ENCODE measurements at regions not wholly inside any gene's neighbourhood (a gene's known extent, or its start where the extent isn't known, plus 50 kb on each side); places are given as distances from the start of the nearest gene placed in this dataset.

GRCh38 chr13:76756451-76756850 is 129.8 kb downstream of the KCTD12 start:
- H4K20me1 ChIP-seq (ENCODE audit: insufficient read depth, low read length): no peaks in the 10 kb centered on the region
- H3K9me3 ChIP-seq (ENCODE audit: insufficient read depth, low read length): no peaks in the 10 kb centered on the region
- H3K4me2 ChIP-seq (ENCODE audit: low read length): no peak overlapping the region
- no peak overlapping the region for H3K4me3 ChIP-seq (ENCODE audit: low read length)
- no peak overlapping the region for H3K9ac ChIP-seq (ENCODE audit: low read length)
- H2AFZ ChIP-seq (ENCODE audit: low read depth, low read length): no peak overlapping the region
- no peaks in the 10 kb centered on the region for H3K79me2 ChIP-seq (ENCODE audit: low read length)
- H3K4me1 ChIP-seq (ENCODE audit: low read length): no peaks in the 10 kb centered on the region
- peaks cover 3% of the 10 kb centered on the region; the same call in 1 of the 2 replicates for H3K27me3 ChIP-seq (ENCODE audit: low read depth, low read length)
- no peak for TF ChIP-seq EZH2phosphoT487 (IDR thresholded peaks at IDR 0.05; ENCODE audit: low read depth)
- no peak for TF ChIP-seq CTCF (IDR thresholded peaks at IDR 0.05; ENCODE audit: low read depth, low read length)
- no peaks in the 10 kb centered on the region for H3K36me3 ChIP-seq (replicated peaks; ENCODE audit: low read depth, low read length)
- no peak overlapping the region for H3K27ac ChIP-seq (ENCODE audit: low read length)

GRCh38 chr13:76754414-76754813 is 131.8 kb downstream of the KCTD12 start:
- H3K27me3 ChIP-seq (ENCODE audit: low read depth, low read length): peaks cover 3% of the 10 kb centered on the region; the same call in 1 of the 2 replicates
- H4K20me1 ChIP-seq (ENCODE audit: insufficient read depth, low read length): no peaks in the 10 kb centered on the region
- H3K4me1 ChIP-seq (ENCODE audit: low read length): no peaks in the 10 kb centered on the region
- no peaks in the 10 kb centered on the region for H3K79me2 ChIP-seq (ENCODE audit: low read length)
- H3K9me3 ChIP-seq (ENCODE audit: insufficient read depth, low read length): no peaks in the 10 kb centered on the region
- H3K27ac ChIP-seq (ENCODE audit: low read length): no peak overlapping the region
- no peak overlapping the region for H3K4me3 ChIP-seq (ENCODE audit: low read length)
- H3K4me2 ChIP-seq (ENCODE audit: low read length): no peak overlapping the region
- H3K9ac ChIP-seq (ENCODE audit: low read length): no peak overlapping the region
- no peaks in the 10 kb centered on the region for H3K36me3 ChIP-seq (replicated peaks; ENCODE audit: low read depth, low read length)
- H2AFZ ChIP-seq (ENCODE audit: low read depth, low read length): no peak overlapping the region
- TF ChIP-seq EZH2phosphoT487 (IDR thresholded peaks at IDR 0.05; ENCODE audit: low read depth) (no peak), CTCF (IDR thresholded peaks at IDR 0.05; ENCODE audit: low read depth, low read length) (no peak)

GRCh38 chr13:76751278-76751677 is 134.9 kb downstream of the KCTD12 start:
- H3K9me3 ChIP-seq (ENCODE audit: insufficient read depth, low read length): no peaks in the 10 kb centered on the region
- no peak for TF ChIP-seq EZH2phosphoT487 (IDR thresholded peaks at IDR 0.05; ENCODE audit: low read depth)
- no peak overlapping the region for H2AFZ ChIP-seq (ENCODE audit: low read depth, low read length)

GRCh38 chr13:76750126-76750525 is 136.1 kb downstream of the KCTD12 start:
- no peaks in the 10 kb centered on the region for H3K79me2 ChIP-seq (ENCODE audit: low read length)
- no peak overlapping the region for H3K9ac ChIP-seq (ENCODE audit: low read length)
- TF ChIP-seq CTCF (IDR thresholded peaks at IDR 0.05; ENCODE audit: low read depth, low read length) (no peak), EZH2phosphoT487 (IDR thresholded peaks at IDR 0.05; ENCODE audit: low read depth) (no peak)
- H3K9me3 ChIP-seq (ENCODE audit: insufficient read depth, low read length): no peaks in the 10 kb centered on the region
- no peak overlapping the region for H3K27ac ChIP-seq (ENCODE audit: low read length)
- peaks cover 23% of the 10 kb centered on the region for H3K27me3 ChIP-seq (ENCODE audit: low read depth, low read length)
- H3K4me1 ChIP-seq (ENCODE audit: low read length): peaks cover 11% of the 10 kb centered on the region
- H3K36me3 ChIP-seq (replicated peaks; ENCODE audit: low read depth, low read length): no peaks in the 10 kb centered on the region
- no peak overlapping the region for H3K4me3 ChIP-seq (ENCODE audit: low read length)
- no peak overlapping the region for H2AFZ ChIP-seq (ENCODE audit: low read depth, low read length)
- H4K20me1 ChIP-seq (ENCODE audit: insufficient read depth, low read length): 0 out of 2 replicates have a peak, but pooled peaks cover 3% of the 10 kb centered on the region
- H3K4me2 ChIP-seq (ENCODE audit: low read length): no peak overlapping the region

More at GRCh38 chr13:76751278-76751677, 134.9 kb downstream of the KCTD12 start:
- peaks cover 26% of the 10 kb centered on the region for H3K27me3 ChIP-seq (ENCODE audit: low read depth, low read length)
- no peaks in the 10 kb centered on the region for H4K20me1 ChIP-seq (ENCODE audit: insufficient read depth, low read length)
- no peak overlapping the region for H3K4me3 ChIP-seq (ENCODE audit: low read length)
- H3K36me3 ChIP-seq (replicated peaks; ENCODE audit: low read depth, low read length): no peaks in the 10 kb centered on the region
- H3K27ac ChIP-seq (ENCODE audit: low read length): no peak overlapping the region
- no peaks in the 10 kb centered on the region for H3K4me1 ChIP-seq (ENCODE audit: low read length)
- H3K4me2 ChIP-seq (ENCODE audit: low read length): no peak overlapping the region
- no peak overlapping the region for H3K9ac ChIP-seq (ENCODE audit: low read length)
- H3K79me2 ChIP-seq (ENCODE audit: low read length): no peaks in the 10 kb centered on the region
